ENCODE measurements at regions not wholly inside any gene's neighbourhood (a gene's known extent, or its start where the extent isn't known, plus 50 kb on each side); places are given as distances from the start of the nearest gene placed in this dataset.

GRCh38 chr3:22792533-22792932 is 410.6 kb upstream of the UBE2E2 start:
- ChIA-PET POLR2A (no interaction called here), CTCF (ENCODE audit: low intra/inter-chr PET ratio) (no interaction called here)
- Histone ChIP-seq H3K79me2 (ENCODE audit: control insufficient read depth, insufficient read depth, low read length) (no peaks in the 10 kb centered on the region), H3K27me3 (ENCODE audit: control insufficient read depth in 2 of 2, insufficient read depth in 2 of 2, low read length in 2 of 2) (no peaks in the 10 kb centered on the region), H3K4me2 (ENCODE audit: insufficient read depth, low read length) (no peak overlapping the region), H3K36me3 (ENCODE audit: control insufficient read depth, insufficient read depth, low read length) (no peaks in the 10 kb centered on the region), H3K9me1 (ENCODE audit: control insufficient read depth, insufficient read depth, low read length) (no peaks in the 10 kb centered on the region), H3K4me3 (no peak overlapping the region), H3K4me1 (replicated peaks in 1 of 2; ENCODE audit: control insufficient read depth in 2 of 2, insufficient read depth in 2 of 2, low read length in 2 of 2) (no peaks in the 10 kb centered on the region), H4K20me1 (replicated peaks; ENCODE audit: control insufficient read depth, insufficient read depth, low read length) (no peaks in the 10 kb centered on the region), H3K27ac (ENCODE audit: extremely low read depth, low read depth, low read length) (no peak overlapping the region), H3K9ac (ENCODE audit: insufficient read depth in 1 of 2, low read depth in 2 of 2, low read length in 2 of 2) (no peak overlapping the region), H2AFZ (ENCODE audit: low read depth, low read length) (no peak overlapping the region), H3K9me3 (replicated peaks; ENCODE audit: control insufficient read depth, insufficient read depth, low read depth, low read length) (0 out of 2 replicates have a peak, but pooled peaks cover 2% of the 10 kb centered on the region)
- in situ Hi-C loops (cut with MboI) (no loop called here), intact Hi-C loops (cut with micrococcal nuclease) (no loop called here)
- FAIRE-seq: no peak
- under 1% methylated on average over 5 of the region's 5 CpGs for WGBS (ENCODE audit: insufficient coverage, low coverage, missing lambda C conversion rate)
- no peak for ATAC-seq
- BruUV-seq (replicated peaks): no TSS peak
- TF ChIP-seq, protein P1, sequence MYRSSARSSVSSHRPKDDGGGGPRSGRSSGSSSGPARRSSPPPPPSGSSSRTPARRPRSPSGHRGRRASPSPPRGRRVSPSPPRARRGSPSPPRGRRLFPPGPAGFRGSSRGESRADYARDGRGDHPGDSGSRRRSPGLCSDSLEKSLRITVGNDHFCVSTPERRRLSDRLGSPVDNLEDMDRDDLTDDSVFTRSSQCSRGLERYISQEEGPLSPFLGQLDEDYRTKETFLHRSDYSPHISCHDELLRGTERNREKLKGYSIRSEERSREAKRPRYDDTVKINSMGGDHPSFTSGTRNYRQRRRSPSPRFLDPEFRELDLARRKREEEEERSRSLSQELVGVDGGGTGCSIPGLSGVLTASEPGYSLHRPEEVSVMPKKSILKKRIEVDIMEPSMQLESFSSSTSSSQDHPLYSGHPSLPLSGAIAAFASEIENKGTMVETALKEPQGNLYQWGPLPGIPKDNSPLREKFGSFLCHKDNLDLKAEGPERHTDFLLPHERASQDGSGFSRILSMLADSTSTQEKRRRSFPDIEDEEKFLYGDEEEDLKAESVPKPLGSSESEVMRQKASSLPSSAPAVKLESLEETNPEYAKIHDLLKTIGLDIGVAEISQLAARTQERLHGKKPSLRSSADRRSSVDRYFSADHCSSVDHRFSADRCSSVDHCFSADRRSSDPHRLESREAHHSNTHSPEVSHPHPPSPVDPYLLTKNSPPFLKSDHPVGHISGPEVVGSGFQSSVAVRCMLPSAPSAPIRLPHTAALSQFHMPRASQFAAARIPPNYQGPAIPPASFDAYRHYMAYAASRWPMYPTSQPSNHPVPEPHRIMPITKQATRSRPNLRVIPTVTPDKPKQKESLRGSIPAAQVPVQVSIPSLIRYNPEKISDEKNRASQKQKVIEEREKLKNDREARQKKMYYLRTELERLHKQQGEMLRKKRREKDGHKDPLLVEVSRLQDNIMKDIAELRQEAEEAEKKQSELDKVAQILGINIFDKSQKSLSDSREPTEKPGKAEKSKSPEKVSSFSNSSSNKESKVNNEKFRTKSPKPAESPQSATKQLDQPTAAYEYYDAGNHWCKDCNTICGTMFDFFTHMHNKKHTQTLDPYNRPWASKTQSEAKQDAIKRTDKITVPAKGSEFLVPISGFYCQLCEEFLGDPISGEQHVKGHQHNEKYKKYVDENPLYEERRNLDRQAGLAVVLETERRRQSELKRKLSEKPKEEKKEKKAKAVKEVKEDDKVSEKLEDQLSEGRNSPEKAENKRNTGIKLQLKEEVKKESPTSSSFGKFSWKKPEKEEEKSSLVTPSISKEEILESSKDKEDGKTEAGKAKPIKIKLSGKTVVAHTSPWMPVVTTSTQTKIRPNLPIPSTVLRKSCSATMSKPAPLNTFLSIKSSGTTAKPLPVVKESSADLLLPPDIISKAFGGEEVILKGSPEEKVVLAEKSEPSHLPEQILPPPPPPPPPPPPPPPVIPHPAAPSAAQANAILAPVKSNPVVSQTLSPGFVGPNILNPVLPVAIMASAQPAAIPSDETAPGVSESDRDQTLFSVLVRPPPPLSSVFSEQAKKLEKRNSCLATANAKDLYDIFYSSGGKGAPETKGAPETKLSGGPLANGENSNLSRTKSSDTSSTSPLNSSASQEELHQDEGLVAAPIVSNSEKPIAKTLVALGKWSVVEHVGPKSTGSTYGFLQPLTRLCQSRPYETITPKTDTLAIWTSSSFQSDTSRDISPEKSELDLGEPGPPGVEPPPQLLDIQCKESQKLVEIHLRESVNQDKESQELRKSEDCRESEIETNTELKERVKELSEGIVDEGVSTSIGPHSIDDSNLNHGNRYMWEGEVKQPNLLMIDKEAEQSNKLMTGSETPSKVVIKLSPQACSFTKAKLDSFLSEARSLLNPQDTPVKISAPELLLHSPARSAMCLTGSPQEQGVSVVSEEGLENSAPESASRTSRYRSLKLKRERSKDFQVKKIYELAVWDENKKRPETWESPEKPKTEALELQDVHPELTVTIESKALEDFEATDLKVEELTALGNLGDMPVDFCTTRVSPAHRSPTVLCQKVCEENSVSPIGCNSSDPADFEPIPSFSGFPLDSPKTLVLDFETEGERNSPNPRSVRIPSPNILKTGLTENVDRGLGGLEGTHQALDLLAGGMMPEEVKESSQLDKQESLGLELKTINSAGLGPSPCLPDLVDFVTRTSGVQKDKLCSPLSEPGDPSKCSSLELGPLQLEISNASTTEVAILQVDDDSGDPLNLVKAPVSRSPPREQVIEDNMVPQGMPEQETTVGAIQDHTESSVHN (IDR thresholded peaks at IDR 0.05; ENCODE audit: borderline replicate concordance in 1 of 2, low read depth in 1 of 2): no peak
- no peak for TF ChIP-seq HEY1 (CRISPR knock-in tag; IDR thresholded peaks at IDR 0.05; ENCODE audit: borderline replicate concordance)
- no peak for DNase-seq (ENCODE audit: extremely low read depth in 1 of 4, low spot score in 3 of 4)
